Left lung (tissue), 4 donors: ENCODE measurements at regions not wholly inside any gene's neighbourhood (a gene's known extent, or its start where the extent isn't known, plus 50 kb on each side); places are given as distances from the start of the nearest gene placed in this dataset.

Experiments used
- ATAC-seq: fragments of 200-7000 bp; cut with Tn5 transposase; one replicate; pipeline ENCODE4 v1.9.1; 2020; ENCODE audit warnings: moderate library complexity
- DNase-seq, 4 donors: peaks; one replicate each; pipeline ENCODE4 v3.0.0-alpha.2; 2013 to 2020
- H3K27ac ChIP-seq, 2 donors: fragments of 200-600 bp; sonication (generic) in 1 of 2; one replicate each; pipeline versions ENCODE4 v1.5.0 to v1.8.0; 2020 to 2021
- H3K27me3 ChIP-seq, 2 donors: fragments of 200-600 bp; sonication (generic) in 1 of 2; one replicate each; pipeline versions ENCODE4 v1.5.0 to v1.8.0; 2020 to 2021
- H3K36me3 ChIP-seq, 2 donors: fragments of 200-600 bp; sonication (generic) in 1 of 2; one replicate each; pipeline versions ENCODE4 v1.5.0 to v1.8.0; 2020 to 2021
- H3K4me1 ChIP-seq, 2 donors: fragments of 200-600 bp; one replicate each; pipeline ENCODE4 v1.8.0; 2021
- H3K4me3 ChIP-seq, 2 donors: fragments of 200-600 bp; sonication (generic) in 1 of 2; one replicate each; pipeline versions ENCODE4 v1.5.0 to v1.8.0; 2020 to 2021; ENCODE audit warnings: mild to moderate bottlenecking in 1 of 2
- H3K9me3 ChIP-seq, 2 donors: fragments of 200-600 bp; sonication (generic) in 1 of 2; one replicate each; pipeline versions ENCODE4 v1.5.0 to v1.8.0; 2020 to 2021
- intact Hi-C, 2 donors: fragments of 100-400 bp; cut with DNase I; formaldehyde crosslinking; loops; one replicate each; pipeline versions ENCODE4 v1.11.2 to v1.14.2; 2022
- TF ChIP-seq, protein P1 (sequence below), 2 donors: fragments of 200-600 bp; sonication (generic) in 1 of 2; IDR thresholded peaks; one replicate each; pipeline versions ENCODE4 v1.5.0 to v1.8.0; 2021; ENCODE audit warnings: antibody characterized with exemption in 2 of 2
- donor health status: DM: no; HTN: yes; CAD: no.
- donor health status: DM: no; HTN: no; CAD: no.

DNA sequence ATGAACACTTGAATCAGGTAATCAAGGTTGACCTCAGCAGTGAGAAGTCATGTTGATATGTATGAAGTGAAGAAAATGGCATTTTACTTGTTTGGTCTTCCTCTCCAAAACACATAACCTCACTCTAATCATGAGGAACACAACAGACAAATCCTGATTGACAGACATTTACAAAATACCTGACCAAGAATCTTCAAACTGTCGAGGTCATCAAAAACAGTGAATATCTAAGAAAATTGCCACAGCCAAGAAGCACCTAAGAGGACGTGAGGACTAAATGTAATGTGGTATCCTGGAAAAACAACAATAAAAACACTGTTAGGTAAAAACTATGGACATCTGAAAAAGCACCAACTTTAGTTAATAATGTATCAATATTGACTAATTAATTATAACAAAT, 129.5 kb upstream of the MAGEB18 start:
- H3K27ac ChIP-seq = no peak overlapping the region
- TF ChIP-seq, protein P1, sequence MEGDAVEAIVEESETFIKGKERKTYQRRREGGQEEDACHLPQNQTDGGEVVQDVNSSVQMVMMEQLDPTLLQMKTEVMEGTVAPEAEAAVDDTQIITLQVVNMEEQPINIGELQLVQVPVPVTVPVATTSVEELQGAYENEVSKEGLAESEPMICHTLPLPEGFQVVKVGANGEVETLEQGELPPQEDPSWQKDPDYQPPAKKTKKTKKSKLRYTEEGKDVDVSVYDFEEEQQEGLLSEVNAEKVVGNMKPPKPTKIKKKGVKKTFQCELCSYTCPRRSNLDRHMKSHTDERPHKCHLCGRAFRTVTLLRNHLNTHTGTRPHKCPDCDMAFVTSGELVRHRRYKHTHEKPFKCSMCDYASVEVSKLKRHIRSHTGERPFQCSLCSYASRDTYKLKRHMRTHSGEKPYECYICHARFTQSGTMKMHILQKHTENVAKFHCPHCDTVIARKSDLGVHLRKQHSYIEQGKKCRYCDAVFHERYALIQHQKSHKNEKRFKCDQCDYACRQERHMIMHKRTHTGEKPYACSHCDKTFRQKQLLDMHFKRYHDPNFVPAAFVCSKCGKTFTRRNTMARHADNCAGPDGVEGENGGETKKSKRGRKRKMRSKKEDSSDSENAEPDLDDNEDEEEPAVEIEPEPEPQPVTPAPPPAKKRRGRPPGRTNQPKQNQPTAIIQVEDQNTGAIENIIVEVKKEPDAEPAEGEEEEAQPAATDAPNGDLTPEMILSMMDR (IDR thresholded peaks at IDR 0.05) = no peak
- no peaks in the 10 kb centered on the region for H3K9me3 ChIP-seq
- intact Hi-C loops = no loop called here
- no peak for DNase-seq
- no peak for ATAC-seq
- H3K4me1 ChIP-seq = no peaks in the 10 kb centered on the region
- no peaks in the 10 kb centered on the region for H3K36me3 ChIP-seq
- no peak overlapping the region for H3K4me3 ChIP-seq
- H3K27me3 ChIP-seq = no peaks in the 10 kb centered on the region

DNA sequence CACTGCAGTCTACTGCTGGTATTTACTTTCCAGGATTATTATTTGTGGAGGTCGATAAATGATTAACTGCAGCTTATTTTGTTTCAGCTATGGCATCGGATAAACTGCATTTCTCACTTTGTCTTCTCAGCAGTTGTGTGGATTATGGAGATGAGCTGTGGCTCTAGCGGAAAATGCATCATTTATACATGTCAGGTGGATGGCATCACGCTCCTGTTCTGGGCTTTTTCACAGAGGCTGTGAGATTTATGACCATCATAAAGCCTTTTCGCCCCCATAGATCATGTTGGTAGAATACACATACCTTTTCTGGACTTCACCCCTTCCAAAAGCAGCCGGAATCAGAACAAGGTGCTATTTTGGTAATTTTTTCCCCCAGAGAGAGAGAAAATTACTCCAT, 118.8 kb upstream of the MAGEB18 start:
- TF ChIP-seq, protein P1 (IDR thresholded peaks at IDR 0.05) = no peak
- no peak for ATAC-seq
- no peaks in the 10 kb centered on the region for H3K4me1 ChIP-seq
- no peak for DNase-seq
- H3K36me3 ChIP-seq = no peaks in the 10 kb centered on the region
- no peak overlapping the region for H3K4me3 ChIP-seq
- intact Hi-C loops = no loop called here
- H3K27me3 ChIP-seq = no peaks in the 10 kb centered on the region
- no peak overlapping the region for H3K27ac ChIP-seq
- no peaks in the 10 kb centered on the region for H3K9me3 ChIP-seq

DNA sequence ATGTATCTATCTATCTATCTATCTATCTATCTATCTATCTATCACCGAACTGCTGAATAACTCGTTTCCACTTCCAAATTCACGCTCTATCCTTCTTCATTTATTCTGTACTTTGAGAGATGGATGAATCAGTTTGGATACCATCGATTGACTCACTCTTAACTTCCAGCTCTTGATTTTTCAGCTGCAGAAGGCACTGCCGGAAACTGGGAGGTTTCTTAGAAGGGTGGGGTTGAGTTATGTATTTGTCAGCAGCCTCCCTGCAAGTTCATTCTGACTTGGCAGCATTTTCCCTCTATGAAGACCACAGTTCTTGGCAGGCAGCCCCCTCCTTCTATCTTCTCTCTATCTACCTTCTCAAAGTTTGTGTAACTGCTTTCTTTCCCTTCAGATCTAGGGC, 112.0 kb upstream of the MAGEB18 start:
- intact Hi-C loops = no loop called here
- H3K27me3 ChIP-seq = no peaks in the 10 kb centered on the region

DNA sequence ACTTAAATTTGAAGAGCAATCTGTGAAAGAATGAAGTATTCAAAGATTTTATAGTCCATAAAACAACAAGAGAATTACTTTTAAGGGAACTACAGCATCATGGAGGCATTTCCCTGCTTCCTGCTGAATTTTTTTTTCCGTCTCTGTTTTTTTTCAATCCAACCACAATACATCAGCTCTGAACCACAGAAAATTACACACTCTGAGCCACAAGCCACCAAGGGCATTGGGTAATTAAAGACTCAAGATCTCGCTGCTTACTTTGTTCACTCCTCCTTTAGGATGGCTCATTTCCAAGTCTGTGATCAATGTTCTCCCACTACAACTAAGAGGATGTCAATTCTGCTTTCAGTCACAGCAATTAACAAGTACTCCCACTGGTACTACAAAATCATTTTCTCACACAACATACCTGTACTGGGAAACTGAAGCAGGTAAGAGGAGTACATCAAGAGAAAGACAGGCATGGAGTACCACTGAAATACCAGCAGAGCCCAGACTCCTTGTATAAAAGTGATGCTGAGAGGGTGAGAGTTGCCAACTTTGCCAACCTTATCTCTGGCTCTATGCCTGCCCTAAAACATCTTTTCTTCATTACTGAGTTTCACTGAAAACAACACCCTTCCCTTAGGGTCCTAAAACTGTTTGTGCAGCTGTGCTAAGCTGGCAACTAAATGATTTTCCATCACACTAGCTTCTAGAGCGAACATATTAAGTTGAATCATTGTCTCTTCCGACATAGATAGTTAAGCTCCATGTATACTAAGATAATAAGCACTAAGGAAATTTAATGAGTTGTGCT, 105.8 kb upstream of the MAGEB18 start:
- Histone ChIP-seq H3K4me1 (no peaks in the 10 kb centered on the region), H3K36me3 (no peaks in the 10 kb centered on the region), H3K27me3 (no peaks in the 10 kb centered on the region), H3K4me3 (no peak overlapping the region), H3K27ac (no peak overlapping the region), H3K9me3 (no peaks in the 10 kb centered on the region)
- ATAC-seq (no peak), DNase-seq (no peak)
- intact Hi-C loops = no loop called here
- TF ChIP-seq, protein P1 (IDR thresholded peaks at IDR 0.05) = no peak

More for the DNA sequence above, 112.0 kb upstream of the MAGEB18 start:
- Histone ChIP-seq H3K4me3 (no peak overlapping the region), H3K27ac (no peak overlapping the region), H3K9me3 (no peaks in the 10 kb centered on the region), H3K4me1 (no peaks in the 10 kb centered on the region), H3K36me3 (no peaks in the 10 kb centered on the region)
- TF ChIP-seq, protein P1 (IDR thresholded peaks at IDR 0.05) = no peak
- DNase-seq (no peak), ATAC-seq (no peak)

DNA sequence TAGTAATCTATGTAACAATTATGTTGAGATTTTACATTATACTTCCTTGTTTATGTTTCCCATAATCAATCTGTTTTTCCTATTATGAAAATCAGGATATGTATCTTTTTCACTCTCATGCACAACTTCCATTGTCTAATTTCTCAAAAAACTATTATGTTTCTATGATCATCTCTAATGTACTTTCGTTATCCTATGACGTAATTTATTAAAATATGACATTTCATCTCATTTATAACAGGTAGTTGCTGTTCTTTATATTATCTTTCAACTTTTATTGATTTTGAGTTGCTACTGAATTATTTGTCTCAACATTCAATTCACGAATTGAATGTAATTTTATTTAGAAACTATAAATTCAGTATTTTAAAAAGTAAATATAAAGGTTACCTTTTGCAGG, 100.8 kb upstream of the MAGEB18 start:
- ATAC-seq = no peak

More for the DNA sequence above, 100.8 kb upstream of the MAGEB18 start:
- Histone ChIP-seq H3K27me3 (no peaks in the 10 kb centered on the region), H3K4me1 (no peaks in the 10 kb centered on the region), H3K4me3 (no peak overlapping the region), H3K27ac (no peak overlapping the region), H3K36me3 (no peaks in the 10 kb centered on the region), H3K9me3 (no peaks in the 10 kb centered on the region)
- no peak for DNase-seq
- TF ChIP-seq, protein P1 (IDR thresholded peaks at IDR 0.05) = no peak
- intact Hi-C loops = no loop called here
